Mesendoderm (in vitro differentiated cells): ENCODE measurements at regions not wholly inside any gene's neighbourhood (a gene's known extent, or its start where the extent isn't known, plus 50 kb on each side); places are given as distances from the start of the nearest gene placed in this dataset.

ENCODE experiments used
- DNase-seq: peaks from one replicate; pipeline ENCODE4 v3.0.0; 2013
- H2AK5ac ChIP-seq: 2 replicates; pipeline ENCODE4 v1.6.1; 2013; ENCODE audit warnings: low read length, inconsistent platforms
- H2BK120ac ChIP-seq: 2 replicates; pipeline ENCODE4 v1.6.1; 2013; ENCODE audit warnings: low read depth, mild to moderate bottlenecking, low read length, moderate library complexity, mixed read lengths
- H2BK15ac ChIP-seq: replicated peaks from 2 replicates; pipeline ENCODE4 v1.6.1; 2013; ENCODE audit warnings: low read depth, mild to moderate bottlenecking, moderate library complexity
- H2BK5ac ChIP-seq: 2 replicates; pipeline ENCODE4 v1.6.1; 2013; ENCODE audit warnings: low read length, inconsistent platforms
- H3K18ac ChIP-seq: 2 replicates; pipeline ENCODE4 v1.6.1; 2013; ENCODE audit warnings: mild to moderate bottlenecking, low read length, mixed read lengths
- H3K23ac ChIP-seq: one replicate; pipeline ENCODE4 v1.6.1; 2013; ENCODE audit warnings: low read length
- H3K27ac ChIP-seq: 2 replicates; pipeline ENCODE4 v1.5.1; 2013; ENCODE audit warnings: low read depth, mild to moderate bottlenecking, inconsistent platforms, low read length, moderate library complexity
- H3K27me3 ChIP-seq: 2 replicates; pipeline ENCODE4 v1.6.1; 2013; ENCODE audit warnings: low read length, control low read depth, mild to moderate bottlenecking, inconsistent platforms; ENCODE audit not compliant: insufficient read depth, poor library complexity
- H3K36me3 ChIP-seq: 2 replicates; pipeline ENCODE4 v1.6.1; 2013; ENCODE audit warnings: low read length, inconsistent platforms; ENCODE audit not compliant: control insufficient read depth, insufficient read depth
- H3K4ac ChIP-seq: one replicate; pipeline ENCODE4 v1.6.1; 2013; ENCODE audit warnings: low read depth, mild to moderate bottlenecking, low read length, moderate library complexity
- H3K4me1 ChIP-seq: 2 replicates; pipeline ENCODE4 v1.6.1; 2013; ENCODE audit warnings: low read depth, low read length, inconsistent platforms; ENCODE audit not compliant: control insufficient read depth
- H3K4me2 ChIP-seq: 2 replicates; pipeline ENCODE4 v1.6.1; 2013; ENCODE audit warnings: low read length
- H3K4me3 ChIP-seq: 2 replicates; pipeline ENCODE4 v1.5.1; 2013; ENCODE audit warnings: mild to moderate bottlenecking, low read length
- H3K56ac ChIP-seq: one replicate; pipeline ENCODE4 v1.6.1; 2013; ENCODE audit warnings: low read length
- H3K79me1 ChIP-seq: 2 replicates; pipeline ENCODE4 v1.6.1; 2013; ENCODE audit warnings: low read length, inconsistent platforms
- H3K79me2 ChIP-seq: 2 replicates; pipeline ENCODE4 v1.6.1; 2013; ENCODE audit warnings: mild to moderate bottlenecking, low read length; ENCODE audit not compliant: control insufficient read depth, insufficient read depth
- H3K9ac ChIP-seq: 2 replicates; pipeline ENCODE4 v1.6.1; 2013; ENCODE audit warnings: low read length, inconsistent platforms
- H4K5ac ChIP-seq: one replicate; pipeline ENCODE4 v1.6.1; 2013; ENCODE audit warnings: low read length
- H4K8ac ChIP-seq: one replicate; pipeline ENCODE4 v1.6.1; 2013; ENCODE audit warnings: low read depth, mild to moderate bottlenecking, control low read depth, low read length, moderate library complexity
- WGBS: extraction: QIAGEN DNeasy Blood & Tissue Kit; methylation state at CpG from one replicate; pipeline ENCODE4 v1.1.7; 2013; ENCODE audit warnings: low lambda C conversion rate, missing lambda C conversion rate; ENCODE audit not compliant: insufficient coverage; ENCODE audit errors: extremely low coverage; 5-methylcytosine and 5-hydroxymethylcytosine counted together

DNA sequence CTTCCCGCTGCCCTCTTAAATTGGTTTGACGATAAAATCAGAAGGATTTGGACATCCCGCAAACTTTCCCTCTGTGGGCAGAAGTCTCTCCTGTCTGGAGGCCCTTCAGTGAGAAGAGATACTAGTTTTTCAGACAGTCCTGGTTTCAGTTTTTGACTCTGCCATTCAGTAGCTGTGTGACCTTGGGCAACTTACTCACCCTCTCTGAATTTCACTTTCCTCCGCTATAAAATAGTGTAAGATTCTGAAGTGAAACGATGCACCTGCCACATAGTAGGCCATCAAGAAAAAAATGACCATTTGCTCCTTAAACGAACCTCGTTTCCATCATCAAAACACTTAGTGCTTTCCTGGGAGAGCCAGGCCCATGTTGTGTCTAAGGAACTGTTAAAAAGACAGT, 97.2 kb downstream of the LINC00237 start:
- Histone ChIP-seq H3K4me3 (no peak overlapping the region), H3K4me2 (no peak overlapping the region), H3K9ac (no peak overlapping the region), H3K27ac (no peak overlapping the region), H3K4me1 (no peaks in the 10 kb centered on the region), H2BK120ac (no peak overlapping the region), H3K4ac (no peak overlapping the region), H3K23ac (no peak overlapping the region), H2BK5ac (no peak overlapping the region), H3K79me2 (no peaks in the 10 kb centered on the region), H3K79me1 (no peaks in the 10 kb centered on the region), H3K27me3 (no peaks in the 10 kb centered on the region), H3K36me3 (no peaks in the 10 kb centered on the region), H4K5ac (no peak overlapping the region), H2AK5ac (no peak overlapping the region), H2BK15ac (no peak overlapping the region), H4K8ac (no peak overlapping the region), H3K56ac (no peak overlapping the region), H3K18ac (no peak overlapping the region)
- no CpG with 5 or more reads among the region's 7 CpGs for WGBS
- DNase-seq: no peak

DNA sequence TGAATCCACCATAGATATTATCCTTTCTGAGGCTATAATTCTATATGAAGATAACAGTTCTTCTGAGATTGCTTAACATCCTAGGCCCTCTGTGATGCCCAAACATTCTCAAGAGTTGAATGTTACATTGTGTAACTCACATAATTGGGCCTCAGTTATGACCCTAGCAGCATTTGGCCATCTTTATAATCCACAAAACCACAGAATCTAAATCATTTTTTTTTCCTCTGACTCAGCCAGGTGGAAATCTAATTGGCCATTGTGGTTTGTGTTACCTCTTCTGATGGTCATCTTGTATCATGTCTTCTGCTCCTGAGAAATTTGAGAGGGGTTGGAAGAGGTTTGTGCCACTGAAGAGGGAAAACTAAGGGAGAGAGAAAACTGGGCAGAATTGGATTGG, 99.5 kb downstream of the LINC00237 start:
- H3K9ac ChIP-seq: no peak overlapping the region
- no peak for DNase-seq
- H2BK5ac ChIP-seq: no peak overlapping the region

DNA sequence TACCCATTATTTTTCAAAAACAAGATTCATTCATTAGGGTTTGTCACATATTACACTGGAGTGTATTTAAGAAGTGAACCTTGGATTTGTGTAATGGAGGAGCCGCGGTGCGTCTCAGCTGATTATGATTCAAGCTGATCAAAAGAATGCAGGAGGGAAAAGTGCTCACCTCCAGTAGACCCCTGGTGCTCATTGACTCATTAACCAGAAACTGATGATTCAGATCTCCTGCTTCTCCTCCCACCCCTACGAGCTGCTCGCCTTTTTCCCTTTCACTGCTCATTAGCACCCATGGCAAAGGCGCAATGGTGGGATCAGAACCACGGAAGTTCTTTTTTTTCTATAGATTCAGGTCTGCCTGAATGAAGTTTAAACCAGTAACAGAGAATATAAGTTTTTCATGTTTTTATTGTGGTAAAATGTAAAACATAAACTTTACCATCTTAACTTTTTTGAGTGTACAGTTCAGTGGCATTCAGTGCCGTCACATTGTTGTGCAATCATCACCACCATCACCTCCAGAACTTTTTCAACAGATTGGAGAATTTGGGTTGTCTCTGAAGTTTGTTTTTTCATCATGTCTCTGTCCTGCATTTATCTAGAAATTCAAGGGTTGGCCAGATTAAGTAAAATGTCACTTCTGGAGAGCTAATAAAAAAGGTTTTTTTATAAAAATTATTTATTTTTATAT, 101.6 kb downstream of the LINC00237 start:
- no peak overlapping the region for H3K4ac ChIP-seq
- DNase-seq: peak; percentile 6
- no peak overlapping the region for H3K23ac ChIP-seq
- no peak overlapping the region for H2BK5ac ChIP-seq
- H3K18ac ChIP-seq: no peak overlapping the region
- H3K79me2 ChIP-seq: no peaks in the 10 kb centered on the region
- no peak overlapping the region for H3K4me3 ChIP-seq
- no peak overlapping the region for H3K9ac ChIP-seq
- H3K79me1 ChIP-seq: no peaks in the 10 kb centered on the region
- no peak overlapping the region for H2AK5ac ChIP-seq
- no peak overlapping the region for H3K56ac ChIP-seq
- no peak overlapping the region for H3K4me2 ChIP-seq
- H4K5ac ChIP-seq: no peak overlapping the region
- no peak overlapping the region for H2BK15ac ChIP-seq
- no peaks in the 10 kb centered on the region for H3K4me1 ChIP-seq
- H4K8ac ChIP-seq: no peak overlapping the region
- H2BK120ac ChIP-seq: no peak overlapping the region
- H3K27me3 ChIP-seq: no peaks in the 10 kb centered on the region
- H3K36me3 ChIP-seq: no peaks in the 10 kb centered on the region
- no CpG with 5 or more reads among the region's 8 CpGs for WGBS
- no peak overlapping the region for H3K27ac ChIP-seq

More for the DNA sequence above, 99.5 kb downstream of the LINC00237 start:
- Histone ChIP-seq H4K8ac (no peak overlapping the region), H3K56ac (no peak overlapping the region), H3K27me3 (no peaks in the 10 kb centered on the region), H2AK5ac (no peak overlapping the region), H4K5ac (no peak overlapping the region), H2BK120ac (no peak overlapping the region), H3K18ac (no peak overlapping the region), H3K4me3 (no peak overlapping the region), H3K36me3 (no peaks in the 10 kb centered on the region), H3K4me2 (no peak overlapping the region), H3K79me2 (no peaks in the 10 kb centered on the region), H3K4ac (no peak overlapping the region), H3K23ac (no peak overlapping the region), H3K27ac (no peak overlapping the region), H2BK15ac (no peak overlapping the region), H3K79me1 (no peaks in the 10 kb centered on the region), H3K4me1 (no peaks in the 10 kb centered on the region)

- WGBS: no CpG with 5 or more reads among the region's 2 CpGs
- H3K36me3 ChIP-seq: no peaks in the 10 kb centered on the region
- no peak overlapping the region for H3K4me3 ChIP-seq
- H3K18ac ChIP-seq: no peak overlapping the region
- H3K79me1 ChIP-seq: no peaks in the 10 kb centered on the region
- H3K27ac ChIP-seq: no peak overlapping the region
- no peaks in the 10 kb centered on the region for H3K79me2 ChIP-seq
- no peak overlapping the region for H3K9ac ChIP-seq
- H3K27me3 ChIP-seq: no peaks in the 10 kb centered on the region
- H2BK120ac ChIP-seq: no peak overlapping the region
- H3K4me1 ChIP-seq: no peaks in the 10 kb centered on the region
- DNase-seq: no peak
- no peak overlapping the region for H4K8ac ChIP-seq
- H2AK5ac ChIP-seq: no peak overlapping the region
- no peak overlapping the region for H3K56ac ChIP-seq
- H4K5ac ChIP-seq: no peak overlapping the region
- no peak overlapping the region for H3K4me2 ChIP-seq
- H2BK15ac ChIP-seq: no peak overlapping the region
- no peak overlapping the region for H3K4ac ChIP-seq
- no peak overlapping the region for H2BK5ac ChIP-seq
- H3K23ac ChIP-seq: no peak overlapping the region
Measured at GRCh38 chr20:21003902-21004301, 102.3 kb downstream of the LINC00237 start.

DNA sequence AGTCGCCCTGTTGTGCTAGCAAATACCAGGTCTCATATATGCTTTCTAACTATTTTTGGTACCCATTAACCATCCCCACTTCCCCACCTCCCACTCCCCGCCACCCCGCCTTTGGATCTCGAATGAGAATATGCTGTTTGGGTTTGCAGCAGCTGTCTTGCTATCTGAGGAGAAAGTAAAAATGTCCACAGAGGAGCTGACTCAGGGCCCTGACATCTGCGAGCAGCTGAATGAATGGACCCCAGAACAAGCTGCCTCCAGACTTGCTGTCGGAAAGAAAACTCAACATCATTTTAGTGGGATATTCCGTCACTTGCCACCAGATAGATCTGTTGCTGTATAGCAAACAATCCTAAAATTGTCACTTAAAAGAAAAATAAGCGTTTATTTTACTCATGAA, 103.7 kb downstream of the LINC00237 start:
- no peaks in the 10 kb centered on the region for H3K27me3 ChIP-seq
- H2BK15ac ChIP-seq: no peak overlapping the region
- H3K79me2 ChIP-seq: no peaks in the 10 kb centered on the region
- H3K18ac ChIP-seq: no peak overlapping the region
- H3K36me3 ChIP-seq: no peaks in the 10 kb centered on the region
- no peak for DNase-seq
- H4K8ac ChIP-seq: no peak overlapping the region
- no peak overlapping the region for H3K4ac ChIP-seq
- H3K79me1 ChIP-seq: no peaks in the 10 kb centered on the region
- H3K4me1 ChIP-seq: no peaks in the 10 kb centered on the region
- no CpG with 5 or more reads among the region's 8 CpGs for WGBS
- H3K9ac ChIP-seq: no peak overlapping the region
- no peak overlapping the region for H2BK120ac ChIP-seq
- no peak overlapping the region for H3K27ac ChIP-seq
- no peak overlapping the region for H2AK5ac ChIP-seq
- H3K23ac ChIP-seq: no peak overlapping the region
- H3K4me2 ChIP-seq: no peak overlapping the region
- H2BK5ac ChIP-seq: no peak overlapping the region
- no peak overlapping the region for H4K5ac ChIP-seq
- H3K56ac ChIP-seq: no peak overlapping the region
- no peak overlapping the region for H3K4me3 ChIP-seq

- H3K4ac ChIP-seq: no peak overlapping the region
- H3K56ac ChIP-seq: no peak overlapping the region
- H3K79me2 ChIP-seq: no peaks in the 10 kb centered on the region
- H4K5ac ChIP-seq: no peak overlapping the region
- no peak overlapping the region for H2BK15ac ChIP-seq
- no CpG with 5 or more reads among the region's 12 CpGs for WGBS
- H3K79me1 ChIP-seq: no peaks in the 10 kb centered on the region
- no peak overlapping the region for H3K23ac ChIP-seq
- H2BK5ac ChIP-seq: no peak overlapping the region
- H4K8ac ChIP-seq: no peak overlapping the region
- no peak overlapping the region for H3K27ac ChIP-seq
- no peak overlapping the region for H3K4me2 ChIP-seq
- H3K27me3 ChIP-seq: no peaks in the 10 kb centered on the region
- H2AK5ac ChIP-seq: no peak overlapping the region
- no peak overlapping the region for H3K18ac ChIP-seq
- H3K4me1 ChIP-seq: no peaks in the 10 kb centered on the region
- no peak overlapping the region for H3K4me3 ChIP-seq
- DNase-seq: no peak
- H2BK120ac ChIP-seq: no peak overlapping the region
- no peak overlapping the region for H3K9ac ChIP-seq
- H3K36me3 ChIP-seq: no peaks in the 10 kb centered on the region
Measured at GRCh38 chr20:20993372-20993771, 112.8 kb downstream of the LINC00237 start.
